MG63 (cell line): ENCODE measurements at regions not wholly inside any gene's neighbourhood (a gene's known extent, or its start where the extent isn't known, plus 50 kb on each side); places are given as distances from the start of the nearest gene placed in this dataset.
"Not testable (repeated sequence)": the region's sequence is repeated elsewhere in the genome, so short reads cannot be mapped to it uniquely, and the experiment has no call there.

Experiments
- DNase-seq: peaks from one replicate; pipeline ENCODE4 v3.0.0-alpha.2; 2020
- H3K27me3 ChIP-seq: fragments of 250-450 bp; sonication (Bioruptor Pico); 2 replicates; pipeline ENCODE4 v1.5.1; 2020; ENCODE audit warnings: mild to moderate bottlenecking, moderate library complexity
- H3K36me3 ChIP-seq: fragments of 250-450 bp; sonication (Bioruptor Pico); 2 replicates; pipeline ENCODE4 v1.5.1; 2020; ENCODE audit warnings: mild to moderate bottlenecking, moderate library complexity
- H3K4me3 ChIP-seq: fragments of 250-450 bp; sonication (Bioruptor Pico); 2 replicates; pipeline ENCODE4 v1.5.1; 2020; ENCODE audit warnings: mild to moderate bottlenecking, moderate library complexity
- H3K9me3 ChIP-seq: fragments of 250-450 bp; sonication (Bioruptor Pico); 2 replicates; pipeline ENCODE4 v1.5.1; 2020; ENCODE audit warnings: mild to moderate bottlenecking, moderate library complexity

DNA sequence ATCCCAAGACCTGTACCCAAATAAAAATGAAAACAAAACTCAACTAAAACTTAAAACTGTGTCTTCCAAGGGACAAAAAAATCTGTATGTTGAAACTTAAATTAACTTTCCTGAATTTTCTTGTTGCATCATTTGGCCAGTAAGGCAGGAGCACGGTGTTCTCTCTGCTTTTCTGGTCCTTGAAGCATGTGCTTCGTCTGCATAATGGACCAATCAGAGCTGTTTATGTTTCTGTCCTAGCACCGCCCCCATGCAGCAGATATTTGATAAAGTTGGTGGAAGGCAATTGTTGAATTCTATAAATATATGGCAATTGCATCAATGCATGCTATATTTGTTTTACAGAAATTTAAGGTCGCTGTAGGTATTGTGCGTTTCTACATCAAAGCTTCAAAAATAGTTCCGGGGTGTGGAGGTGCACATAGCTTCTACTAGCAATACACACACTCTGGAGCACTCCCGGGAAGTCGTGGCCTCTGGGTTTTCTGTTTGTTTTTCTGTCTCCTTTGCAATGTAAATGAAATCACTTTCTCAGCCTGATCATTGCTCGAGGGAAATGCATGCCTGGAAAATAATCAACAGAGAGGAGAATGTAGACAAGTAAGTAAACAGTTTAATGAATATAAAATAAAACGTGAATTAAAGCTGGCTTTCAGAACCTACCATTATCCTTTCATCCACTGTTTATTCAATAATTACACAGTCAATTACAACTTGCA is 206.3 kb downstream of the BCAS1 start:
- H3K36me3 ChIP-seq, DNase-seq, H3K4me3 ChIP-seq, H3K9me3 ChIP-seq, H3K27me3 ChIP-seq: not testable (repeated sequence)

DNA sequence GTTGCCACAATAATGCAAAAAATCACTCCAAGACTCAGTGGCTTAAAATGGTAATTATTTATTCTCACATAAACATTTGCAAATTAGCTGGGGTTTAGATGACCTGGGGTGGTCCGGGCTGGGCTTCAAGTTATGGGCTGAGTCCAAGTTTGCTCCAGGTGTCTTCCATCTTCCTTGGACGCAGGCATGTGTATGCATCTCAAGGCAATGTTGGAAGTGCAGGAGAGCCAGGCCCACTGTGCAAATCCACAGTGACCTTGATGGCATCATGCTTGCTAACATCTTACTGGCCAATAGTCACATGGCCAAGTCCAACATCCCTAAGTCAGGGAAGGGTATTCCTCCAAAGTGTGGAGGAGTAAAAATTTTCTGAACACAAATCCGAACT is 206.9 kb downstream of the BCAS1 start:
- not testable (repeated sequence) for H3K36me3 ChIP-seq, H3K9me3 ChIP-seq, H3K27me3 ChIP-seq, H3K4me3 ChIP-seq, DNase-seq

DNA sequence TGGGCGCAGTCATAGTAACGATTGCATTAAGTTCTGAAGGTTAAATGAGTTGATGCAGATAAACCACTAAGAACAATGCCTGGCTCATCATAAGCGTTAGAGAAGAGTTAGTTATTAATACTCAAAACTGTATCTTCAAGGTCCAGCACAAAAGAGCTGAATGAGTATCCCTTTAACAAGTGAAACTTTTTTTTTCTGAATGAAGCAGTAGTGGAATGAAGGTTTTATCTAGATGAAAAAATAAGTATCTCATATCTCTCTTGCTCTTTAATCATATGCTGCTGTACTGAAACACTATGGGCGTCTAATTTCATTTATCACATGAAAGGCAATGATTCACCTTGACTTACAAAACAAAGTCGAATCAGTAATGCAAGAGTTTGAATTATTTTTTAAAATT is 207.4 kb downstream of the BCAS1 start:
- DNase-seq, H3K9me3 ChIP-seq, H3K4me3 ChIP-seq, H3K27me3 ChIP-seq, H3K36me3 ChIP-seq: not testable (repeated sequence)

DNA sequence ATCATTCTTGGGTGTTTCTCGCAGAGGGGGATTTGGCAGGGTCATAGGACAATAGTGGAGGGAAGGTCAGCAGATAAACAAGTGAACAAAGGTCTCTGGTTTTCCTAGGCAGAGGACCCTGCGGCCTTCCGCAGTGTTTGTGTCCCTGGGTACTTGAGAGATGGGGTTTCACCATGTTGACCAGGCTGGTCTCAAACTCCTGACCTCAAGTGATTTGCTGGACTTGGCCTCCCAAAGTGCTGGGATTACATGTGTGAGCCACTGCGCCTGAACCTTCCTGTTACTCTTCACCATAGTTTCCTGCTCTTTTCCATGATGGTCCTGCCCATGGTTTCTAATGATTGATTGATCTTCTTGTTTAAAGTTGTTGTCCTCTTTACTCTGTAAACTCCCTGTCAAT is 207.9 kb downstream of the BCAS1 start:
- H3K4me3 ChIP-seq, H3K27me3 ChIP-seq, DNase-seq, H3K36me3 ChIP-seq, H3K9me3 ChIP-seq: not testable (repeated sequence)

- H3K27me3 ChIP-seq, DNase-seq, H3K9me3 ChIP-seq, H3K4me3 ChIP-seq, H3K36me3 ChIP-seq: not testable (repeated sequence)
These were observed 208.3 kb downstream of the BCAS1 start for GRCh38 chr20:53862136-53862397.

- no peaks in the 10 kb centered on the region for H3K9me3 ChIP-seq
- no peaks in the 10 kb centered on the region for H3K36me3 ChIP-seq
- no peaks in the 10 kb centered on the region for H3K27me3 ChIP-seq
- H3K4me3 ChIP-seq, result no peak overlapping the region
- DNase-seq, result peak; percentile 50
These were observed 210.7 kb downstream of the BCAS1 start for GRCh38 chr20:53859684-53860083.

DNA sequence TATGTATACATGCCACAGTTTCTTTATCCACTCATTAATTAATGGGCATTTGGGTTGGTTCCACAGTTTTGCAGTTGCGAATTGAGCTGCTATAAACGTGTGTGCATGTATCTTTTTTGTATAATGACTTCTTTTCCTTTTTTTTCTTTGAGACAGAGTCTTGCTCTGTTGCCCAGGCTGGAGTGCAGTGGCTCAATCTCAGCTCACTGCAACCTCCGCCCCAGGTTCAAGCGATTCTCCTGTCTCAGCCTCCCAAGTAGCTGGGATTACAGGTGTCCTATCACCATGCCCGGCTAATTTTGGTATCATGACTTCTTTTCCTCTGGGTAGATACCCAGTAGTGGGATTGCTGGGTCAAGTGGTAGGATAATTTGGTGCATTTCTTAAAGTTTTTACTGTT is 211.4 kb downstream of the BCAS1 start:
- not testable (repeated sequence) for H3K36me3 ChIP-seq, DNase-seq, H3K27me3 ChIP-seq, H3K9me3 ChIP-seq, H3K4me3 ChIP-seq

DNA sequence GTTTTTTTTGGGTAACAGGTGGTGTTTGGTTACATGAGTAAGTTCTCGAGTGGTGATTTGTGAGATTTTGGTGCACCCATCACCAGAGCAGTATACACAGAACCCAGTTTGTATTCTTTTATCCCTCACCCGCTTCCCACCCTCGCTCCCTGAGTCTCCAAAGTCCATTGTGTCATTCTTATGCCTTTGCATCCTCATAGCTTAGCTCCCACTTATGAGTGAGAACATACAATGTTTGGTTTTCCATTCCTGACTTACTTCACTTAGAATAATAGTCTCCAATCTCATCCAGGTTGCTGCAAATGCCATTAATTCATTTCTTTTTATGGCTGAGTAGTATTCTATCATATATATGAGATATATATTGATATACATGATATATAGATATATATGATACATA is 211.9 kb downstream of the BCAS1 start:
- H3K27me3 ChIP-seq, DNase-seq, H3K9me3 ChIP-seq, H3K4me3 ChIP-seq, H3K36me3 ChIP-seq: not testable (repeated sequence)

DNA sequence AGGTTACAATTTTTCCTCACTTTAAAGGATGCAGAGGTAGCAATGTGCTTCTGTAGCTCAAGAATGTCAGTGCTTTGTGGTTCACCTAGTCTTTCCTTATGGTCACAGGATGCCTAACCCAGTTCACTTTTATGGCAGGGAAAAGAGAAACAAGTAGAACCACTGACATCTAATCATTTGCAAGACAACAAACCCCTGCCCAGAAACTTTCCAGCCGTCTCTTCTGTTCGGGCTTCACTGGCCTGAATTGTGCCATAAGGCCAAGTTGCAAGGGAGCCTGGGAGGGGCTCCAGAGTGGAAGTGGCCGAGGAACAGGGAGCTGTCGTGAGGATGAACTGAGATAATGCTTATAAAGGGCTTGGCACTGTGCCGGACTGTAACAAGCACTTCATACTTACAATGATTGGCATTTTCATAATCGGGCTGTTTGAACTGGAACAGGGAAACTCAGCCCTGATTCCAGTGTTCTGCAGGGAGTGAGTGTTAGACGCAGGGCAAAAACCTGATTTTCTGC is 212.6 kb downstream of the BCAS1 start:
- no peak overlapping the region for H3K4me3 ChIP-seq
- H3K9me3 ChIP-seq, result no peaks in the 10 kb centered on the region
- DNase-seq, result no peak
- H3K36me3 ChIP-seq, result no peaks in the 10 kb centered on the region
- H3K27me3 ChIP-seq, result no peaks in the 10 kb centered on the region

DNA sequence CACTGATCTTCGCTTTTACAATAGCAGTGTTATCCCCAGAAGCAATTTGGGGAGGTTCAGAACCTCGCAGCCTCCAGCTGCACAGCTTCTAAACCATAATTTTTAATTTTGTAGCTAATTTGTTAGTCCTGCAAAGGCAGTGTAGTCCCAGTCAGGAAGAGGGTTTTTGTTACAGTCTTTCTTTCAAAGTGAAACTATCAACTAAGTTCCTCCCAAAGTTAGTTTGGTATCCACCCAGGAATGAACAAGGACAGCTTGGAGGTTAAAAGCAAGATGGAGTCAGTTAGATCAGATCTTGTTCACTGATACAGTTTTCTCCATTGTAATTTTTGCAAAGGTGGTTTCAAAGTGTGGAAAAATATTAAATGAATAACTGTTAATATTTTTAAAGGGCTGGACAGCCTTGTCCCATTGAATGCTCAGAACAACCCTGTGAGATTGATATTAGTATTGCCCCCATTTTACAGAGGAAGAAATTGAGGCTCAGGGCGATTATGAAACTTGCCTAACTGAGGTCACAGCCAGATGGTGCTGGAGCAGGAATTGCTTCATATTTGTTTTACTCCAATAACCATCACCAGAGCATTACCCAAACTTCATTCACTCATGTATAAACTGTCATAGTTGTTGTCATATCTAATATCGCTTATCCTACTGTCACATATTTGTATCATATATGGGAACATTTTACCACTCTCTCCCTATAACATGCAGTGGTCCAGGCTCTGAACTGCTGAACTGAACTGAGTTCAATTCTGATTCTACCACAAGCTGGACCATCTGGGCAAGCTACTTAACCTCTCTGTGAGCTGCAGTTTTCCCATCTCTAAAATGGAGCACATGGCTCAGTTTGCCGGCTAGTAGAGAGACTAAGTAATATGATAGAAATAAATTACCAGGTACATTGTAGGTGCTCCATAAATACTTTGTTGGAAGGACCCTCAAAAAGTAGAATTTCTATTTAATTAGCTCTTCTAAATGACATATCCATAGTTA is 213.8 kb downstream of the BCAS1 start:
- no peaks in the 10 kb centered on the region for H3K27me3 ChIP-seq
- H3K4me3 ChIP-seq, result no peak overlapping the region
- H3K36me3 ChIP-seq, result no peaks in the 10 kb centered on the region
- no peak for DNase-seq
- H3K9me3 ChIP-seq, result no peaks in the 10 kb centered on the region

GRCh38 chr20:53855733-53856132 is 214.7 kb downstream of the BCAS1 start:
- no peak overlapping the region for H3K4me3 ChIP-seq
- H3K9me3 ChIP-seq, result no peaks in the 10 kb centered on the region
- no peaks in the 10 kb centered on the region for H3K36me3 ChIP-seq
- no peaks in the 10 kb centered on the region for H3K27me3 ChIP-seq
- DNase-seq, result no peak

GRCh38 chr20:53854609-53854926 is 215.8 kb downstream of the BCAS1 start:
- H3K27me3 ChIP-seq, H3K36me3 ChIP-seq, DNase-seq, H3K9me3 ChIP-seq, H3K4me3 ChIP-seq: not testable (repeated sequence)

- H3K27me3 ChIP-seq, result no peaks in the 10 kb centered on the region
- no peaks in the 10 kb centered on the region for H3K36me3 ChIP-seq
- DNase-seq, result no peak
- no peaks in the 10 kb centered on the region for H3K9me3 ChIP-seq
- H3K4me3 ChIP-seq, result no peak overlapping the region
These were observed 217.2 kb downstream of the BCAS1 start for GRCh38 chr20:53853111-53853713.

- Histone ChIP-seq H3K27me3 (no peaks in the 10 kb centered on the region), H3K36me3 (no peaks in the 10 kb centered on the region), H3K9me3 (no peaks in the 10 kb centered on the region), H3K4me3 (no peak overlapping the region)
- no peak for DNase-seq
These were observed 217.7 kb downstream of the BCAS1 start for GRCh38 chr20:53852691-53853090.

GRCh38 chr20:53852014-53852413 is 218.4 kb downstream of the BCAS1 start:
- no peaks in the 10 kb centered on the region for H3K36me3 ChIP-seq
- DNase-seq, result no peak
- no peaks in the 10 kb centered on the region for H3K9me3 ChIP-seq
- H3K27me3 ChIP-seq, result no peaks in the 10 kb centered on the region
- no peak overlapping the region for H3K4me3 ChIP-seq

- H3K36me3 ChIP-seq, result no peaks in the 10 kb centered on the region
- no peak for DNase-seq
- H3K9me3 ChIP-seq, result no peaks in the 10 kb centered on the region
- H3K27me3 ChIP-seq, result no peaks in the 10 kb centered on the region
- H3K4me3 ChIP-seq, result no peak overlapping the region
These were observed 220.1 kb downstream of the BCAS1 start for GRCh38 chr20:53850319-53850718.

DNA sequence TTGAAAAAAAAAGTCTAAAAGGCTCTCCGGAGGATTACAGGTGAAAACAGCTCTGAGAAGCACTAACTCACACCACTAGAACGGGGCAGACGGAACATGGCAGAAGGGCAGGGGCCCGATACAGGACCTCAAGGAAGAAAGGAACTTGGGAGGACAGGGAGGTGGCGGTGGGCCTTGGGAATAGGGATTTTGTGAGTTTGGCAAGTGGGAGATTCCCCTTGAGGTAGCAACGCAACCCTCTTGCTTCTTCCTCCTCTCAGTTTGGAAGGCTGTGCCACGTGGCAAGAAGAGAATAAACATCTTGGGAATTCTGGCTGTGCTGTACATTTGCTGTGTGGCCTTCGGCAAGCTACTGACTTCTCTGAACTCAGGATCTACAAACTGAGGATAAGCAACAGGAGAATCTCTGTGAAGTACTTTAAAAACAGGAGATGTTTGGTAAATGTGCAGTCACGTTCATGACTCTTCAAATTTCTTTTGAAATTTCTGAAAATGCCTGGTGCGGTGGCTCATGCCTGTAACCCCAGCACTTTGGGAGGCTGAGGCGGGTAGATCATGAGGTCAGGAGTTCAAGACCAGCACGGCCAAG is 220.8 kb downstream of the BCAS1 start:
- no peak for DNase-seq
- H3K36me3 ChIP-seq, result no peaks in the 10 kb centered on the region
- H3K9me3 ChIP-seq, result no peaks in the 10 kb centered on the region
- no peak overlapping the region for H3K4me3 ChIP-seq
- H3K27me3 ChIP-seq, result no peaks in the 10 kb centered on the region
